Lower leg skin (tissue), 4 donors: ENCODE measurements at regions not wholly inside any gene's neighbourhood (a gene's known extent, or its start where the extent isn't known, plus 50 kb on each side); places are given as distances from the start of the nearest gene placed in this dataset.

Source experiments
- DNase-seq, 2 donors: peaks; one replicate each; pipeline ENCODE4 v3.0.0-alpha.2; 2019; ENCODE audit warnings: low spot score in 2 of 2
- H3K4me3 ChIP-seq: fragments of 200-600 bp; sonication (generic); 2 replicates; pipeline ENCODE4 v1.5.1; 2017; ENCODE audit warnings: mild to moderate bottlenecking, low read depth; ENCODE audit not compliant: poor library complexity, severe bottlenecking
- CTCF ChIP-seq, 3 donors: fragments of 450-650 bp; IDR thresholded peaks; one replicate each; pipeline ENCODE4 v1.5.1; 2016; ENCODE audit warnings: antibody characterized with exemption in 3 of 3, mild to moderate bottlenecking in 3 of 3, moderate library complexity in 2 of 3
- POLR2A ChIP-seq, 2 donors: fragments of 450-650 bp; IDR thresholded peaks; one replicate each; pipeline ENCODE4 v1.6.1; 2016 to 2017; ENCODE audit warnings: antibody characterized with exemption in 2 of 2, mild to moderate bottlenecking in 1 of 2, moderate library complexity in 1 of 2
- WGBS, 2 donors: methylation state at CpG; one replicate each; pipeline ENCODE4 v1.1.5; 2018; 5-methylcytosine and 5-hydroxymethylcytosine counted together
- intact Hi-C: fragments of 100-400 bp; cut with DNase I; formaldehyde crosslinking; loops from one replicate; pipeline ENCODE4 v1.15.0; 2023; ENCODE audit warnings: low total_unique reads

GRCh38 chr11:71201936-71202597, 50.3 kb downstream of the SHANK2 start:
- intact Hi-C loops = no loop called here
- H3K4me3 ChIP-seq = no peak overlapping the region
- DNase-seq = no peak
- no peak for TF ChIP-seq CTCF (IDR thresholded peaks at IDR 0.05)
- no peak for TF ChIP-seq POLR2A (IDR thresholded peaks at IDR 0.05)
- WGBS, 2 donors = 59 to 79% methylated on average over 3 to 6 of the region's 6 CpGs

GRCh38 chr11:71201231-71201630, 51.1 kb downstream of the SHANK2 start:
- DNase-seq = no peak
- intact Hi-C loops = no loop called here
- 93 to 95% methylated on average over 20 of the region's 20 CpGs for WGBS, 2 donors
- TF ChIP-seq CTCF (IDR thresholded peaks at IDR 0.05) (no peak), POLR2A (IDR thresholded peaks at IDR 0.05) (no peak)
- no peak overlapping the region for H3K4me3 ChIP-seq

- WGBS, 2 donors = 86 to 87% methylated on average over 5 of the region's 5 CpGs
- intact Hi-C loops = no loop called here
- TF ChIP-seq POLR2A (IDR thresholded peaks at IDR 0.05) = no peak
- TF ChIP-seq CTCF (IDR thresholded peaks at IDR 0.05) = no peak
- no peak overlapping the region for H3K4me3 ChIP-seq
- no peak for DNase-seq
Observed at GRCh38 chr11:71200761-71201160, 51.6 kb downstream of the SHANK2 start.

- WGBS, 2 donors = 67 to 72% methylated on average over 9 of the region's 9 CpGs
- DNase-seq = no peak
- no peak overlapping the region for H3K4me3 ChIP-seq
- intact Hi-C loops = no loop called here
- TF ChIP-seq CTCF (IDR thresholded peaks at IDR 0.05) (no peak), POLR2A (IDR thresholded peaks at IDR 0.05) (no peak)
Observed at GRCh38 chr11:71200172-71200716, 52.1 kb downstream of the SHANK2 start.

GRCh38 chr11:71199226-71199820, 53.1 kb downstream of the SHANK2 start:
- no peak overlapping the region for H3K4me3 ChIP-seq
- TF ChIP-seq POLR2A (IDR thresholded peaks at IDR 0.05) (no peak), CTCF (IDR thresholded peaks at IDR 0.05) (no peak)
- 62 to 73% methylated on average over 15 to 20 of the region's 20 CpGs for WGBS, 2 donors
- DNase-seq = no peak
- intact Hi-C loops = no loop called here
